Mononuclear cell (primary cell): ENCODE measurements at regions not wholly inside any gene's neighbourhood (a gene's known extent, or its start where the extent isn't known, plus 50 kb on each side); places are given as distances from the start of the nearest gene placed in this dataset.

Source experiments
- H3K27me3 ChIP-seq: 2 replicates; pipeline ENCODE4 v1.6.0; 2011; ENCODE audit warnings: low read length, control low read depth; ENCODE audit not compliant: insufficient read depth
- H3K4me1 ChIP-seq: 2 replicates; pipeline ENCODE4 v1.5.1; 2011; ENCODE audit warnings: mild to moderate bottlenecking, low read length, control low read depth; ENCODE audit not compliant: insufficient read depth
- H3K4me3 ChIP-seq: 2 replicates; pipeline ENCODE4 v1.5.1; 2011; ENCODE audit warnings: mild to moderate bottlenecking, low read length, moderate library complexity
- H3K9me3 ChIP-seq: 2 replicates; pipeline ENCODE4 v1.5.1; 2011; ENCODE audit warnings: low read depth, mild to moderate bottlenecking, control low read depth, low read length

GRCh38 chr9:81116340-81117137, 572.8 kb downstream of the TLE1 start:
- H3K4me1 ChIP-seq: peaks cover 25% of the 10 kb centered on the region
- no peak overlapping the region for H3K4me3 ChIP-seq

GRCh38 chr9:81113453-81114124, 575.8 kb downstream of the TLE1 start:
- Histone ChIP-seq H3K9me3 (no peaks in the 10 kb centered on the region), H3K27me3 (no peaks in the 10 kb centered on the region), H3K4me1 (peaks cover 24% of the 10 kb centered on the region), H3K4me3 (no peak overlapping the region)

More at GRCh38 chr9:81116340-81117137, 572.8 kb downstream of the TLE1 start:
- Histone ChIP-seq H3K9me3 (no peaks in the 10 kb centered on the region), H3K27me3 (no peaks in the 10 kb centered on the region)

- Histone ChIP-seq H3K4me1 (peaks cover 22% of the 10 kb centered on the region), H3K4me3 (no peak overlapping the region), H3K9me3 (no peaks in the 10 kb centered on the region), H3K27me3 (no peaks in the 10 kb centered on the region)
These were observed 576.5 kb downstream of the TLE1 start for GRCh38 chr9:81112627-81113452.

GRCh38 chr9:81108821-81109220, 580.5 kb downstream of the TLE1 start:
- H3K4me1 ChIP-seq: peaks cover 25% of the 10 kb centered on the region
- no peak overlapping the region for H3K4me3 ChIP-seq
- no peaks in the 10 kb centered on the region for H3K27me3 ChIP-seq
- H3K9me3 ChIP-seq: no peaks in the 10 kb centered on the region

- Histone ChIP-seq H3K9me3 (no peaks in the 10 kb centered on the region), H3K4me3 (no peak overlapping the region), H3K27me3 (no peaks in the 10 kb centered on the region), H3K4me1 (peaks cover 20% of the 10 kb centered on the region)
These were observed 581.0 kb downstream of the TLE1 start for GRCh38 chr9:81108391-81108790.

GRCh38 chr9:81103597-81104471, 585.5 kb downstream of the TLE1 start:
- Histone ChIP-seq H3K4me1 (peaks cover 10% of the 10 kb centered on the region), H3K27me3 (no peaks in the 10 kb centered on the region), H3K9me3 (no peaks in the 10 kb centered on the region), H3K4me3 (no peak overlapping the region)

GRCh38 chr9:81097131-81097847, 592.1 kb downstream of the TLE1 start:
- no peak overlapping the region for H3K4me3 ChIP-seq
- no peaks in the 10 kb centered on the region for H3K27me3 ChIP-seq
- no peaks in the 10 kb centered on the region for H3K4me1 ChIP-seq
- H3K9me3 ChIP-seq: no peaks in the 10 kb centered on the region

GRCh38 chr9:81096625-81097024, 592.7 kb downstream of the TLE1 start:
- H3K27me3 ChIP-seq: no peaks in the 10 kb centered on the region
- no peaks in the 10 kb centered on the region for H3K9me3 ChIP-seq
- no peak overlapping the region for H3K4me3 ChIP-seq
- H3K4me1 ChIP-seq: no peaks in the 10 kb centered on the region

GRCh38 chr9:81092057-81092456, 597.3 kb downstream of the TLE1 start:
- Histone ChIP-seq H3K4me3 (no peak overlapping the region), H3K27me3 (no peaks in the 10 kb centered on the region), H3K4me1 (no peaks in the 10 kb centered on the region), H3K9me3 (no peaks in the 10 kb centered on the region)

- no peaks in the 10 kb centered on the region for H3K9me3 ChIP-seq
- no peaks in the 10 kb centered on the region for H3K27me3 ChIP-seq
- H3K4me3 ChIP-seq: no peak overlapping the region
- H3K4me1 ChIP-seq: no peaks in the 10 kb centered on the region
These were observed 601.0 kb downstream of the TLE1 start for GRCh38 chr9:81088341-81088740.

GRCh38 chr9:81086416-81086815, 602.9 kb downstream of the TLE1 start:
- no peaks in the 10 kb centered on the region for H3K27me3 ChIP-seq
- no peaks in the 10 kb centered on the region for H3K4me1 ChIP-seq
- H3K9me3 ChIP-seq: no peaks in the 10 kb centered on the region
- no peak overlapping the region for H3K4me3 ChIP-seq

GRCh38 chr9:81083854-81084512, 605.4 kb downstream of the TLE1 start:
- Histone ChIP-seq H3K9me3 (no peaks in the 10 kb centered on the region), H3K4me1 (no peaks in the 10 kb centered on the region), H3K27me3 (no peaks in the 10 kb centered on the region), H3K4me3 (no peak overlapping the region)

- no peaks in the 10 kb centered on the region for H3K27me3 ChIP-seq
- no peaks in the 10 kb centered on the region for H3K4me1 ChIP-seq
- H3K9me3 ChIP-seq: no peaks in the 10 kb centered on the region
- no peak overlapping the region for H3K4me3 ChIP-seq
These were observed 606.3 kb downstream of the TLE1 start for GRCh38 chr9:81083067-81083466.
